ENCODE measurements at regions not wholly inside any gene's neighbourhood (a gene's known extent, or its start where the extent isn't known, plus 50 kb on each side); places are given as distances from the start of the nearest gene placed in this dataset.

GRCh38 chr5:56317923-56318561, 84.9 kb upstream of the ANKRD55 start:
- TF ChIP-seq POLR2A (IDR thresholded peaks at IDR 0.05; ENCODE audit: low read length) (no peak), GATA1 (IDR thresholded peaks at IDR 0.05; ENCODE audit: low read depth, low read length) (no peak)

Measured in erythroblast (primary cell).